ENCODE measurements at regions not wholly inside any gene's neighbourhood (a gene's known extent, or its start where the extent isn't known, plus 50 kb on each side); places are given as distances from the start of the nearest gene placed in this dataset.

DNA sequence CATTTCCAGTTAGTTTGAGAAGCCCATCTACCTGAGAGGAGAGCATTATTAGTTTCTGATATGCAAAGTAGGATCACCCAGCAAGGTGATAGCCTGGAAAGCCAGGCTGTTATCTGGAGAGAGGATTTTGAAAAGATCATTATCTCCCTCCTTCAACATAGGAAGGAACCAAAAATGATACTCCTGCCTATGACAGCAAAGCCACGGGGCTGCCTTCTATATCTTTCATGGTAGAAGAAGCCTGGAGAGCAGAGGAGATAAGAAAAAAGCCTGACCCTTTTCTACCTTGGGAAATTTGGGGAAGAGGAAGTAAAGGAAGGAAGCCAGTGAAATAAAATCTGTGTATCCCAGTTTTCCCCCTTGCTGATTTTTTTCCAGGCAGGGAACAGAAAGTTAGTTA is 205.5 kb downstream of the MFSD1 start:
- TF ChIP-seq, protein P1, sequence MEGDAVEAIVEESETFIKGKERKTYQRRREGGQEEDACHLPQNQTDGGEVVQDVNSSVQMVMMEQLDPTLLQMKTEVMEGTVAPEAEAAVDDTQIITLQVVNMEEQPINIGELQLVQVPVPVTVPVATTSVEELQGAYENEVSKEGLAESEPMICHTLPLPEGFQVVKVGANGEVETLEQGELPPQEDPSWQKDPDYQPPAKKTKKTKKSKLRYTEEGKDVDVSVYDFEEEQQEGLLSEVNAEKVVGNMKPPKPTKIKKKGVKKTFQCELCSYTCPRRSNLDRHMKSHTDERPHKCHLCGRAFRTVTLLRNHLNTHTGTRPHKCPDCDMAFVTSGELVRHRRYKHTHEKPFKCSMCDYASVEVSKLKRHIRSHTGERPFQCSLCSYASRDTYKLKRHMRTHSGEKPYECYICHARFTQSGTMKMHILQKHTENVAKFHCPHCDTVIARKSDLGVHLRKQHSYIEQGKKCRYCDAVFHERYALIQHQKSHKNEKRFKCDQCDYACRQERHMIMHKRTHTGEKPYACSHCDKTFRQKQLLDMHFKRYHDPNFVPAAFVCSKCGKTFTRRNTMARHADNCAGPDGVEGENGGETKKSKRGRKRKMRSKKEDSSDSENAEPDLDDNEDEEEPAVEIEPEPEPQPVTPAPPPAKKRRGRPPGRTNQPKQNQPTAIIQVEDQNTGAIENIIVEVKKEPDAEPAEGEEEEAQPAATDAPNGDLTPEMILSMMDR (IDR thresholded peaks at IDR 0.05; ENCODE audit: low read depth, low read length, poor library complexity, severe bottlenecking): no peak
- TF ChIP-seq EZH2phosphoT487 (IDR thresholded peaks at IDR 0.05; ENCODE audit: borderline replicate concordance, low read length): no peak

Measured in DOHH2 (cell line).